Calu3 (cell line): ENCODE measurements at regions not wholly inside any gene's neighbourhood (a gene's known extent, or its start where the extent isn't known, plus 50 kb on each side); places are given as distances from the start of the nearest gene placed in this dataset.

ENCODE experiments used
- BruUV-seq: library from RNA; stranded (reverse); fragments of 400-500 nt; replicated peaks from 2 replicates; lab custom pipeline; 2021; lab: Mats Ljungman, UMichigan
- CTCF ChIA-PET: fragments of 300-600 bp; sonication (Branson Sonifier 250); formaldehyde crosslinking; loops from one replicate; lab custom pipeline; 2022; ENCODE audit warnings: antibody characterized with exemption; lab: Charles Lee
- DNase-seq: peaks from one replicate; pipeline ENCODE4 v3.0.0; 2022
- H3K27ac Mint-ChIP-seq: one replicate; pipeline ENCODE4 v1.8.0; 2022; ENCODE audit warnings: mixed read lengths; ENCODE audit not compliant: unreplicated experiment
- H3K27me3 Mint-ChIP-seq: one replicate; pipeline ENCODE4 v1.8.0; 2022; ENCODE audit warnings: mixed read lengths; ENCODE audit not compliant: unreplicated experiment
- H3K36me3 Mint-ChIP-seq: one replicate; pipeline ENCODE4 v1.8.0; 2022; ENCODE audit warnings: mild to moderate bottlenecking, moderate library complexity, mixed read lengths; ENCODE audit not compliant: insufficient read depth, unreplicated experiment
- H3K4me1 Mint-ChIP-seq: one replicate; pipeline ENCODE4 v1.8.0; 2022; ENCODE audit warnings: mild to moderate bottlenecking, low read depth, mixed read lengths; ENCODE audit not compliant: unreplicated experiment
- H3K4me3 Mint-ChIP-seq: one replicate; pipeline ENCODE4 v1.8.0; 2022; ENCODE audit warnings: mild to moderate bottlenecking, low read depth, moderate library complexity, mixed read lengths; ENCODE audit not compliant: unreplicated experiment
- H3K9me3 Mint-ChIP-seq: one replicate; pipeline ENCODE4 v1.8.0; 2022; ENCODE audit warnings: low read depth, mixed read lengths; ENCODE audit not compliant: unreplicated experiment
- intact Hi-C: fragments of 100-400 bp; cut with micrococcal nuclease; formaldehyde crosslinking; loops from one replicate; pipeline ENCODE4 v1.10.0; 2022; ENCODE audit not compliant: unreplicated experiment
- TF ChIP-seq, protein P1 (sequence below): fragments of 200-600 bp; IDR thresholded peaks from one replicate; pipeline ENCODE4 v1.8.0; 2022; ENCODE audit warnings: antibody characterized with exemption; ENCODE audit not compliant: unreplicated experiment

DNA sequence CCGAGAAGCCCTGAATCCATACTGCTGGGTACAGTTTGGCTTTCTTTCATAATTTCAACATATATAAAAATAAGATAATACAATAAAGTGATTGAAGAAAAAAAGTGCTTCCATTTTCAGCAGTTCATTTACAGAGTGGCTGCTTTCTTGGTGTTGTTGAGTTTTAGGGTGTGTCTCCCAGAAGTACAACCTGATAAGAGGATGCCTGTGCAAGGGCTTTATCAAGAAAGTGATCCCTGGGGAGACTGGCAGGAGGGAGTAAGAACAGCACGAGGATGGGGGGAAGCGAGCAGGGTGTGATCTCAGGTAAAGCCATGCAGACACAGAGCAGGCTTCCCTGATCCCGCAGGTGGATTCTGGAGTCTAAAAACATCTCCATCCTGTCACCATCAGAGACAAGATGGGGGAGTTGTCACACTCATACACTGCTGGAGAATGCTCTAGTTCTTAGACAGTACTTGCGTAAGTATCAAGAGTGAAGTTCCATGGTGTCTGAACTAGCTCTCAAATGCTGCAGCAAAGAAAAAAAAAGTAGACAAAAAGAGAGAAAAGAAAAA is 395.9 kb downstream of the CDH26 start:
- no peak overlapping the region for H3K4me3 Mint-ChIP-seq
- H3K36me3 Mint-ChIP-seq, result no peaks in the 10 kb centered on the region
- CTCF ChIA-PET, result no interaction called here
- H3K9me3 Mint-ChIP-seq, result peaks cover 2% of the 10 kb centered on the region
- no peak overlapping the region for H3K27ac Mint-ChIP-seq
- H3K27me3 Mint-ChIP-seq, result no peaks in the 10 kb centered on the region
- H3K4me1 Mint-ChIP-seq, result no peaks in the 10 kb centered on the region
- no peak for DNase-seq
- intact Hi-C loops, result no loop called here
- BruUV-seq, result no TSS peak
- TF ChIP-seq, protein P1, sequence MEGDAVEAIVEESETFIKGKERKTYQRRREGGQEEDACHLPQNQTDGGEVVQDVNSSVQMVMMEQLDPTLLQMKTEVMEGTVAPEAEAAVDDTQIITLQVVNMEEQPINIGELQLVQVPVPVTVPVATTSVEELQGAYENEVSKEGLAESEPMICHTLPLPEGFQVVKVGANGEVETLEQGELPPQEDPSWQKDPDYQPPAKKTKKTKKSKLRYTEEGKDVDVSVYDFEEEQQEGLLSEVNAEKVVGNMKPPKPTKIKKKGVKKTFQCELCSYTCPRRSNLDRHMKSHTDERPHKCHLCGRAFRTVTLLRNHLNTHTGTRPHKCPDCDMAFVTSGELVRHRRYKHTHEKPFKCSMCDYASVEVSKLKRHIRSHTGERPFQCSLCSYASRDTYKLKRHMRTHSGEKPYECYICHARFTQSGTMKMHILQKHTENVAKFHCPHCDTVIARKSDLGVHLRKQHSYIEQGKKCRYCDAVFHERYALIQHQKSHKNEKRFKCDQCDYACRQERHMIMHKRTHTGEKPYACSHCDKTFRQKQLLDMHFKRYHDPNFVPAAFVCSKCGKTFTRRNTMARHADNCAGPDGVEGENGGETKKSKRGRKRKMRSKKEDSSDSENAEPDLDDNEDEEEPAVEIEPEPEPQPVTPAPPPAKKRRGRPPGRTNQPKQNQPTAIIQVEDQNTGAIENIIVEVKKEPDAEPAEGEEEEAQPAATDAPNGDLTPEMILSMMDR, result no peak

GRCh38 chr20:60358101-60358500 is 399.9 kb downstream of the CDH26 start:
- intact Hi-C loops, result no loop called here
- TF ChIP-seq, protein P1, result no peak
- H3K36me3 Mint-ChIP-seq, result no peaks in the 10 kb centered on the region
- no peak overlapping the region for H3K27ac Mint-ChIP-seq
- no peak for DNase-seq
- CTCF ChIA-PET, result no interaction called here
- no peak overlapping the region for H3K4me3 Mint-ChIP-seq
- H3K9me3 Mint-ChIP-seq, result peaks cover 3% of the 10 kb centered on the region
- no peaks in the 10 kb centered on the region for H3K27me3 Mint-ChIP-seq
- no TSS peak for BruUV-seq
- no peaks in the 10 kb centered on the region for H3K4me1 Mint-ChIP-seq

- no peaks in the 10 kb centered on the region for H3K27me3 Mint-ChIP-seq
- no peak overlapping the region for H3K4me3 Mint-ChIP-seq
- CTCF ChIA-PET, result no interaction called here
- no peak for DNase-seq
- H3K36me3 Mint-ChIP-seq, result no peaks in the 10 kb centered on the region
- peaks cover 3% of the 10 kb centered on the region for H3K9me3 Mint-ChIP-seq
- H3K4me1 Mint-ChIP-seq, result no peaks in the 10 kb centered on the region
- no TSS peak for BruUV-seq
- intact Hi-C loops, result no loop called here
- no peak overlapping the region for H3K27ac Mint-ChIP-seq
- TF ChIP-seq, protein P1, result no peak
Measured at GRCh38 chr20:60359010-60359409, 400.8 kb downstream of the CDH26 start.

DNA sequence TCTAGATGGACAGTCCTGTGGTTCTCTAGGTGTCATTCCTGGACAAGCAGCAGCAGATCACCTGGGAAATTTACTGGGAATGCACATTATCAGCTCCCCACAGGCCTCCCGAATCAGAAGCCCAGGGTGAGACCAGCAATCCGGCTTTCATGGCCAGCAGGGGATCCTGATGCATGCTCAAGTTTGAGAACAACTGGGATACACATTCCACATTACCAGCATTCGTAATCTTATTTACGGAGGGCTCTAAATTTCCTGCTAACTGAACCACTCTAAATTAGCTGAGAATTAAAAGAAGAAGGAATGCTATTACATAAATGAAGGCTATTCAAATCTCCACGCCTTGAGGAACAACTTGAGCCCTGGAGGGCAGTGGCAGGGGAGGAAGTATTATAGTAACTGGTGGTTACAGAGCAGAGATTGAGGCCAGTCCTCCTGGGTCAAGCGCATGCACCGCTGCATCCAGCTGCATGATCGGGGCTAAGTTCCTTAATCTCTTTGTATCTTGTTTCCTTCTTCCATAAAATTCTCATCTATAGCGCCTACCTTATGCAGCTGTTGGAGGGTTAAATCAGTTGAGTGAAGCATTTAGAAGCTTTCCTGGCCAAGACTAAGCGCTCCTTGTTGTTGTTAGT is 403.7 kb downstream of the CDH26 start:
- Mint-ChIP-seq H3K36me3 (no peaks in the 10 kb centered on the region), H3K4me3 (no peak overlapping the region), H3K4me1 (no peaks in the 10 kb centered on the region), H3K9me3 (peaks cover 5% of the 10 kb centered on the region), H3K27me3 (no peaks in the 10 kb centered on the region), H3K27ac (no peak overlapping the region)
- BruUV-seq, result no TSS peak
- TF ChIP-seq, protein P1, result no peak
- CTCF ChIA-PET, result no interaction called here
- intact Hi-C loops, result loop anchor here (10.0 kb wide), 2 partner anchors 107 to 227 kb away; no protein-coding TSS in a partner anchor
- no peak for DNase-seq
